ENCODE measurements at regions not wholly inside any gene's neighbourhood (a gene's known extent, or its start where the extent isn't known, plus 50 kb on each side); places are given as distances from the start of the nearest gene placed in this dataset.
"Not testable (repeated sequence)": the region's sequence is repeated elsewhere in the genome, so short reads cannot be mapped to it uniquely, and the experiment has no call there.

- no peak overlapping the region for H3K4me3 ChIP-seq
- no peak overlapping the region for H3K27ac ChIP-seq
- no peak for ATAC-seq
- no peaks in the 10 kb centered on the region for H3K9me3 ChIP-seq
- H3K36me3 ChIP-seq = no peaks in the 10 kb centered on the region
- no peaks in the 10 kb centered on the region for H3K27me3 ChIP-seq
- DNase-seq = no peak
- intact Hi-C loops (cut with DNase I) = no loop called here
- H3K4me1 ChIP-seq = no peaks in the 10 kb centered on the region
- TF ChIP-seq, protein P1, sequence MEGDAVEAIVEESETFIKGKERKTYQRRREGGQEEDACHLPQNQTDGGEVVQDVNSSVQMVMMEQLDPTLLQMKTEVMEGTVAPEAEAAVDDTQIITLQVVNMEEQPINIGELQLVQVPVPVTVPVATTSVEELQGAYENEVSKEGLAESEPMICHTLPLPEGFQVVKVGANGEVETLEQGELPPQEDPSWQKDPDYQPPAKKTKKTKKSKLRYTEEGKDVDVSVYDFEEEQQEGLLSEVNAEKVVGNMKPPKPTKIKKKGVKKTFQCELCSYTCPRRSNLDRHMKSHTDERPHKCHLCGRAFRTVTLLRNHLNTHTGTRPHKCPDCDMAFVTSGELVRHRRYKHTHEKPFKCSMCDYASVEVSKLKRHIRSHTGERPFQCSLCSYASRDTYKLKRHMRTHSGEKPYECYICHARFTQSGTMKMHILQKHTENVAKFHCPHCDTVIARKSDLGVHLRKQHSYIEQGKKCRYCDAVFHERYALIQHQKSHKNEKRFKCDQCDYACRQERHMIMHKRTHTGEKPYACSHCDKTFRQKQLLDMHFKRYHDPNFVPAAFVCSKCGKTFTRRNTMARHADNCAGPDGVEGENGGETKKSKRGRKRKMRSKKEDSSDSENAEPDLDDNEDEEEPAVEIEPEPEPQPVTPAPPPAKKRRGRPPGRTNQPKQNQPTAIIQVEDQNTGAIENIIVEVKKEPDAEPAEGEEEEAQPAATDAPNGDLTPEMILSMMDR (IDR thresholded peaks at IDR 0.05) = no peak
Observed at GRCh38 chr13:42494157-42494556, 79.8 kb upstream of the TNFSF11 start.

GRCh38 chr13:42495255-42495654, 78.7 kb upstream of the TNFSF11 start:
- H3K4me3 ChIP-seq = no peak overlapping the region
- H3K27me3 ChIP-seq = no peaks in the 10 kb centered on the region
- no peaks in the 10 kb centered on the region for H3K9me3 ChIP-seq
- H3K36me3 ChIP-seq = no peaks in the 10 kb centered on the region
- ATAC-seq (no peak), DNase-seq (no peak)
- TF ChIP-seq, protein P1 (IDR thresholded peaks at IDR 0.05) = no peak
- no peak overlapping the region for H3K27ac ChIP-seq
- H3K4me1 ChIP-seq = no peaks in the 10 kb centered on the region
- intact Hi-C loops (cut with DNase I) = no loop called here

GRCh38 chr13:42495751-42496150, 78.2 kb upstream of the TNFSF11 start:
- Histone ChIP-seq H3K9me3 (no peaks in the 10 kb centered on the region), H3K4me3 (no peak overlapping the region), H3K36me3 (no peaks in the 10 kb centered on the region), H3K4me1 (no peaks in the 10 kb centered on the region), H3K27ac (no peak overlapping the region), H3K27me3 (peaks cover 3% of the 10 kb centered on the region)
- TF ChIP-seq, protein P1 (IDR thresholded peaks at IDR 0.05) = no peak
- intact Hi-C loops (cut with DNase I) = no loop called here
- DNase-seq (no peak), ATAC-seq (no peak)

DNA sequence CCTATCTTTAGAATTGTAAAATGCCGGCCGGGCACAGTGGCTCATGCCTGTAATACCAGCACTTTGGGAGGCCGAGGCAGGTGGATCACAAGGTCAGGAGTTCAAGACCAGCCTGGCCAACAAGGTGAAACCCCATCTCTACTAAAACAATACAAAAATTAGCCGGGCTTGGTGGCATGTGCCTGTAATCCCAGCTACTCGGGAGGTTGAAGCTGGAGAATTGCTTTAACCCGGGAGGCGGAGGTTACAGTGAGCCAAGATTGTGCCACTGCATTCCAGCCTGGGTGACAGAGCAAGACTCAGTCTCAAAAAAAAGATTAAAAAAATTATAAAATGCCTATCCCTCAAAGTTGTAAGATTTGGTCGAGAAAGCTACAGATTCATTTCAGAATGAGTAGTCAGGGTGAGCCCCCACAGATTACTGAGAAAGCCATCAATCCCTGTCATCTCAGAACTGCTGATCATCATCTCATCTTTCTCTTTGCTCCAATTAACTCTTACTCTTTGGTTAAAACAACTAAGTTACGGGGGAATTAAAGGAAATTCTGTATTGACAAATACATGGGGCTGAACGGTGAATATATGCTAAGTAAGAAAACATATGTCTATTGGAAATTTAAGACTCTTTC, 76.9 kb upstream of the TNFSF11 start:
- H3K27ac ChIP-seq; intact Hi-C loops (cut with DNase I); DNase-seq; H3K36me3 ChIP-seq; H3K4me1 ChIP-seq; H3K27me3 ChIP-seq; H3K4me3 ChIP-seq; ATAC-seq; H3K9me3 ChIP-seq: not testable (repeated sequence)

- H3K4me3 ChIP-seq = no peak overlapping the region
- no peaks in the 10 kb centered on the region for H3K36me3 ChIP-seq
- no peak for DNase-seq
- no peak overlapping the region for H3K27ac ChIP-seq
- TF ChIP-seq, protein P1 (IDR thresholded peaks at IDR 0.05) = no peak
- no peak for ATAC-seq
- no peaks in the 10 kb centered on the region for H3K9me3 ChIP-seq
- H3K27me3 ChIP-seq = peaks cover 3% of the 10 kb centered on the region
- H3K4me1 ChIP-seq = no peaks in the 10 kb centered on the region
- intact Hi-C loops (cut with DNase I) = no loop called here
Observed at GRCh38 chr13:42497798-42498197, 76.2 kb upstream of the TNFSF11 start.

DNA sequence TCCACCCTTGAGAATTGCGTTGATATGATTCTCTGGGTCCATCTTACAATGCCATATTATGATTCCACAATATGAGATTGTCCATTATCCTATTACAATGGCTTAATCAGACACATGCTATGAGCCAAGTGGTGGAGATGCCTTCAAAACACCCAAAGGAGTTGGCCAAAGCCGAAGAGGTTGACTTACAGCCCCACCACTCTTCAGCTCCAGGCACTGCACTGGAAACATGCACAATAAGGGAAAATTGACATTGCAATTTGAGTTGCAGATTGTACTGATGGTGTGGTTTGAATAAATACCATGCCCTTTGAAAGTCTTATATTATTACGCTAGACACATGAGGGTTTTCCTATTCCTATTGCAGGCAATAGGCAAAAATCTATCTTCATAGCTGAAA, 75.4 kb upstream of the TNFSF11 start:
- no peak overlapping the region for H3K4me3 ChIP-seq
- no peak overlapping the region for H3K27ac ChIP-seq
- no peak for ATAC-seq

More for the DNA sequence above, 75.4 kb upstream of the TNFSF11 start:
- TF ChIP-seq, protein P1 (IDR thresholded peaks at IDR 0.05) = no peak
- no peaks in the 10 kb centered on the region for H3K4me1 ChIP-seq
- peaks cover 3% of the 10 kb centered on the region for H3K27me3 ChIP-seq
- intact Hi-C loops (cut with DNase I) = no loop called here
- H3K36me3 ChIP-seq = no peaks in the 10 kb centered on the region
- no peaks in the 10 kb centered on the region for H3K9me3 ChIP-seq
- no peak for DNase-seq

Measured in upper lobe of right lung (tissue), 1 donor.